Trophoblast cell (in vitro differentiated cells and primary cell): ENCODE measurements at regions not wholly inside any gene's neighbourhood (a gene's known extent, or its start where the extent isn't known, plus 50 kb on each side); places are given as distances from the start of the nearest gene placed in this dataset.

Experiments used
- DNase-seq, 2 donors: peaks; one replicate each; pipeline ENCODE4 v3.0.0-alpha.2; 2016
- H2AFZ ChIP-seq: 2 replicates; pipeline ENCODE4 v1.6.1; 2013; ENCODE audit warnings: low read length, moderate library complexity, mild to moderate bottlenecking; ENCODE audit not compliant: insufficient read depth, poor library complexity
- H2AK5ac ChIP-seq: 2 replicates; pipeline ENCODE4 v1.6.1; 2013; ENCODE audit warnings: mild to moderate bottlenecking, low read length
- H2BK120ac ChIP-seq: 2 replicates; pipeline ENCODE4 v1.6.1; 2013; ENCODE audit warnings: low read length, mild to moderate bottlenecking, moderate library complexity; ENCODE audit not compliant: insufficient read depth, poor library complexity
- H2BK12ac ChIP-seq: 2 replicates; pipeline ENCODE4 v1.6.1; 2013; ENCODE audit warnings: mild to moderate bottlenecking, low read length, moderate library complexity
- H2BK5ac ChIP-seq: 2 replicates; pipeline ENCODE4 v1.6.1; 2013; ENCODE audit warnings: low read length, low read depth, moderate library complexity, mild to moderate bottlenecking; ENCODE audit not compliant: poor library complexity
- H3K14ac ChIP-seq: 2 replicates; pipeline ENCODE4 v1.6.1; 2013; ENCODE audit warnings: mild to moderate bottlenecking, low read length
- H3K18ac ChIP-seq: 2 replicates; pipeline ENCODE4 v1.6.1; 2013; ENCODE audit warnings: mild to moderate bottlenecking, low read length
- H3K23ac ChIP-seq: 2 replicates; pipeline ENCODE4 v1.6.1; 2013; ENCODE audit warnings: low read length
- H3K27ac ChIP-seq: 2 replicates; pipeline ENCODE4 v1.5.1; 2013; ENCODE audit warnings: low read depth, mild to moderate bottlenecking, inconsistent platforms, low read length, moderate library complexity
- H3K27me3 ChIP-seq: 2 replicates; pipeline ENCODE4 v1.6.1; 2013; ENCODE audit warnings: inconsistent platforms, mild to moderate bottlenecking, low read length, moderate library complexity; ENCODE audit not compliant: insufficient read depth
- H3K36me3 ChIP-seq, 2 experiments: 1 replicate in 1 of 2; 2 replicates in 1 of 2; pipeline ENCODE4 v1.6.1; 2013; ENCODE audit warnings: low read length in 2 of 2, mild to moderate bottlenecking in 2 of 2, moderate library complexity in 1 of 2; ENCODE audit not compliant: insufficient read depth in 2 of 2, control insufficient read depth in 1 of 2
- H3K4ac ChIP-seq: 2 replicates; pipeline ENCODE4 v1.6.1; 2013; ENCODE audit warnings: low read depth, mild to moderate bottlenecking, low read length, moderate library complexity
- H3K4me1 ChIP-seq, 2 experiments: 1 replicate in 1 of 2; 2 replicates in 1 of 2; pipeline ENCODE4 v1.6.1; 2013; ENCODE audit warnings: low read length in 2 of 2, mild to moderate bottlenecking in 2 of 2, moderate library complexity in 1 of 2; ENCODE audit not compliant: insufficient read depth in 2 of 2, control insufficient read depth in 1 of 2
- H3K4me2 ChIP-seq: 2 replicates; pipeline ENCODE4 v1.6.1; 2013; ENCODE audit warnings: inconsistent platforms, mild to moderate bottlenecking, low read length, moderate library complexity
- H3K4me3 ChIP-seq: 2 replicates; pipeline ENCODE4 v1.5.1; 2013; ENCODE audit warnings: mild to moderate bottlenecking, low read depth, low read length, inconsistent platforms
- H3K79me1 ChIP-seq: one replicate; pipeline ENCODE4 v1.6.1; 2013; ENCODE audit warnings: low read length
- H3K79me2 ChIP-seq: 2 replicates; pipeline ENCODE4 v1.6.1; 2013; ENCODE audit warnings: low read length, mild to moderate bottlenecking; ENCODE audit not compliant: control insufficient read depth, insufficient read depth, poor library complexity
- H3K9ac ChIP-seq: 2 replicates; pipeline ENCODE4 v1.6.1; 2013; ENCODE audit warnings: mild to moderate bottlenecking, low read length
- H3K9me3 ChIP-seq: 2 replicates; pipeline ENCODE4 v1.6.1; 2013; ENCODE audit warnings: low read depth, mild to moderate bottlenecking, control low read depth, inconsistent platforms, low read length; ENCODE audit not compliant: insufficient read depth
- H4K12ac ChIP-seq: 2 replicates; pipeline ENCODE4 v1.6.1; 2013; ENCODE audit warnings: low read depth, mild to moderate bottlenecking, low read length, moderate library complexity
- H4K8ac ChIP-seq: 2 replicates; pipeline ENCODE4 v1.6.1; 2013; ENCODE audit warnings: low read depth, mild to moderate bottlenecking, low read length, moderate library complexity
- H4K91ac ChIP-seq: one replicate; pipeline ENCODE4 v1.6.1; 2013; ENCODE audit warnings: low read depth, mild to moderate bottlenecking, low read length, moderate library complexity
- WGBS: extraction: QIAGEN DNeasy Blood & Tissue Kit; methylation state at CpG from one replicate; pipeline ENCODE4 v1.1.7; 2013; ENCODE audit warnings: missing lambda C conversion rate; ENCODE audit not compliant: insufficient read length, insufficient coverage; ENCODE audit errors: extremely low coverage; 5-methylcytosine and 5-hydroxymethylcytosine counted together

DNA sequence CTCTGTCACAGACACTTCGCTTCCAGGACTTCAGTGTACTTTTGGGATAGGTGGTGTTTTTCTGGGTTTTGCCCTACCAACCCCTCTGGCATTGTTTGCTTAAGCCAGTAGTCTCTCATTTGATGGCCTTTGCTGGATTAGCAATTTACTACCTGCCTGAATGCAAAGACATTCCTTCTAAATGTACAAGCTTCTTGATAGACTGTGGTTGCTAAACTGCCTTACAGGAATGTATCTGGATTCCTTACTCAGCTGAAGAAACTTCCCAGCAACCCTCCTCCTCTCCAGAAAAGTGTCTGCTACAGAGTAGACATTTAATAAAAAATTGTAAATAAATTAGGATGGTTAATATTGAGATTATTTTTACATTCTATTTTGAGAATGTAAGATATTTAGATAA is 1916.7 kb downstream of the EFNA5 start:
- Histone ChIP-seq H3K27ac (no peak overlapping the region), H3K23ac (no peak overlapping the region), H3K9me3 (no peaks in the 10 kb centered on the region), H4K8ac (no peak overlapping the region), H3K36me3 (no peaks in the 10 kb centered on the region), H3K9ac (no peak overlapping the region), H3K14ac (no peak overlapping the region), H4K91ac (no peak overlapping the region), H3K4me2 (no peak overlapping the region), H2BK12ac (no peak overlapping the region), H3K18ac (no peak overlapping the region), H3K27me3 (no peaks in the 10 kb centered on the region), H2AK5ac (no peak overlapping the region), H3K4ac (no peak overlapping the region), H4K12ac (no peak overlapping the region), H2BK120ac (no peak overlapping the region), H2AFZ (no peak overlapping the region), H3K79me1 (no peaks in the 10 kb centered on the region), H3K79me2 (no peaks in the 10 kb centered on the region), H2BK5ac (no peak overlapping the region), H3K4me1 (peaks cover 2 to 3% of the 10 kb centered on the region in 2 experiments), H3K4me3 (no peak overlapping the region)
- peak in 1 of 2 donors; percentile 37 for DNase-seq
- no CpG with 5 or more reads among the region's 1 CpG for WGBS

- no peaks in the 10 kb centered on the region for H3K27me3 ChIP-seq
- H3K4ac ChIP-seq = no peak overlapping the region
- no peak overlapping the region for H2BK120ac ChIP-seq
Observed at GRCh38 chr5:105752801-105753200, 1917.9 kb downstream of the EFNA5 start.

DNA sequence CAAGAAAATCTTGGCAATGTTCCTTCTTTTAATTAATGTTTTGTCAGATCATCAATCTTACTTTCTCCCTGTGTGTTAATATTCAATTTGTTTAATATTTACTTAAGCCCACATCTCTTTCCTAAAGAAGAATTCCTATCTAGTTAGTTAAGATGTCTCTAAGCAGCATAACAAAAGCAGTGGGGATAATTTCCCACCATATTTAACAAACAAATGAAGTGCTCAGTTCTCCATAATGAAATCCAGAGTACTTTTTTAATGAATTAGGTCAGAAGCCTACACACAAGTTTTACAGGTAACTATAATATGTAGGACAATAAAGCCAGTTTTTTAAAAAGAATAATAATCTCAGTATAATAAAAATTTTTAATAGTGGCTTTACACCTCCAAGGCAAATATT is 1918.8 kb downstream of the EFNA5 start:
- Histone ChIP-seq H3K9ac (no peak overlapping the region), H3K79me2 (no peaks in the 10 kb centered on the region), H4K12ac (no peak overlapping the region), H3K36me3 (no peaks in the 10 kb centered on the region), H2AK5ac (no peak overlapping the region), H4K8ac (no peak overlapping the region), H3K9me3 (no peaks in the 10 kb centered on the region), H3K4me1 (peaks cover 2 to 3% of the 10 kb centered on the region in 2 experiments), H4K91ac (no peak overlapping the region), H3K23ac (no peak overlapping the region), H2BK5ac (no peak overlapping the region), H3K18ac (no peak overlapping the region), H3K14ac (no peak overlapping the region), H3K79me1 (no peaks in the 10 kb centered on the region), H2AFZ (no peak overlapping the region), H3K27me3 (no peaks in the 10 kb centered on the region), H2BK12ac (no peak overlapping the region), H3K4me3 (no peak overlapping the region), H3K27ac (no peak overlapping the region), H3K4me2 (no peak overlapping the region), H3K4ac (no peak overlapping the region), H2BK120ac (no peak overlapping the region)
- DNase-seq = no peak

More at GRCh38 chr5:105752801-105753200, 1917.9 kb downstream of the EFNA5 start:
- no peak overlapping the region for H4K8ac ChIP-seq
- no peaks in the 10 kb centered on the region for H3K79me2 ChIP-seq
- no peak overlapping the region for H2BK12ac ChIP-seq
- no peaks in the 10 kb centered on the region for H3K79me1 ChIP-seq
- H3K36me3 ChIP-seq = no peaks in the 10 kb centered on the region
- no peak for DNase-seq
- no peak overlapping the region for H2AK5ac ChIP-seq
- WGBS = no CpG with 5 or more reads among the region's 3 CpGs
- no peak overlapping the region for H4K91ac ChIP-seq
- H4K12ac ChIP-seq = no peak overlapping the region
- H3K4me1 ChIP-seq = peaks cover 2 to 3% of the 10 kb centered on the region in 2 experiments
- H3K4me2 ChIP-seq = no peak overlapping the region
- no peak overlapping the region for H3K4me3 ChIP-seq
- no peaks in the 10 kb centered on the region for H3K9me3 ChIP-seq
- no peak overlapping the region for H2AFZ ChIP-seq
- H3K23ac ChIP-seq = no peak overlapping the region
- no peak overlapping the region for H3K18ac ChIP-seq
- H3K27ac ChIP-seq = no peak overlapping the region
- no peak overlapping the region for H3K14ac ChIP-seq
- no peak overlapping the region for H2BK5ac ChIP-seq
- H3K9ac ChIP-seq = no peak overlapping the region

DNA sequence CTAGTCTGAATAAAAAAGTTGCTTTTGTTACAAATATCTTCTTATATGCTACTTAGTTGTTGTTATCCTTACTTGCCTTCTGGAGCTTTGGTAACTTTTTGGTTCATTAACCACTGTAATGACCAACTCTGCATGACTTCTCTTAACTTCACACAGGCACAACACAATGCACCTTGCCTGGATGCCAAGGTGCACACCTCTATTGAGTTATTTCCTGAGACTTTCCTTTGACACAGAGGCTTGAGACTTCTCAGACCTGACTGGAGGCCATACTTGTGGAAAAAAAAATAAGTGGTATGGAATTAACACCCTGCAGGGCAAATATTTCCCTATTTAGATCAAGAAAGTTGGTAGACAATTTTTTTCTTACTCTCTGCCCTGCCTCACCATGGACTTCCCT is 1925.6 kb downstream of the EFNA5 start:
- no peaks in the 10 kb centered on the region for H3K9me3 ChIP-seq
- H3K36me3 ChIP-seq = no peaks in the 10 kb centered on the region
- H3K9ac ChIP-seq = no peak overlapping the region
- no peaks in the 10 kb centered on the region for H3K4me1 ChIP-seq
- no peak overlapping the region for H2BK120ac ChIP-seq
- H3K4me3 ChIP-seq = no peak overlapping the region
- no peak overlapping the region for H3K27ac ChIP-seq
- H2BK12ac ChIP-seq = no peak overlapping the region
- no peaks in the 10 kb centered on the region for H3K79me2 ChIP-seq
- no peak overlapping the region for H3K4me2 ChIP-seq
- H2AFZ ChIP-seq = no peak overlapping the region
- no peak for DNase-seq
- H3K27me3 ChIP-seq = no peaks in the 10 kb centered on the region
- no peak overlapping the region for H4K8ac ChIP-seq
- H3K14ac ChIP-seq = no peak overlapping the region
- no peak overlapping the region for H2BK5ac ChIP-seq
- H4K91ac ChIP-seq = no peak overlapping the region
- no peak overlapping the region for H2AK5ac ChIP-seq
- no peaks in the 10 kb centered on the region for H3K79me1 ChIP-seq
- no peak overlapping the region for H3K23ac ChIP-seq
- H3K4ac ChIP-seq = no peak overlapping the region
- no peak overlapping the region for H3K18ac ChIP-seq
- H4K12ac ChIP-seq = no peak overlapping the region

GRCh38 chr5:105740242-105740641 is 1930.5 kb downstream of the EFNA5 start:
- H3K27me3 ChIP-seq = no peaks in the 10 kb centered on the region
- DNase-seq = no peak
- WGBS = no CpG with 5 or more reads among the region's 3 CpGs
- H4K8ac ChIP-seq = no peak overlapping the region
- H3K9me3 ChIP-seq = no peaks in the 10 kb centered on the region
- H3K4me1 ChIP-seq = no peaks in the 10 kb centered on the region
- H3K4me3 ChIP-seq = no peak overlapping the region
- H2BK5ac ChIP-seq = no peak overlapping the region
- no peak overlapping the region for H2AK5ac ChIP-seq
- H3K18ac ChIP-seq = no peak overlapping the region
- H2BK120ac ChIP-seq = no peak overlapping the region
- no peak overlapping the region for H3K4me2 ChIP-seq
- no peaks in the 10 kb centered on the region for H3K79me2 ChIP-seq
- no peak overlapping the region for H2AFZ ChIP-seq
- no peaks in the 10 kb centered on the region for H3K79me1 ChIP-seq
- no peak overlapping the region for H3K9ac ChIP-seq
- H4K12ac ChIP-seq = no peak overlapping the region
- H3K36me3 ChIP-seq = no peaks in the 10 kb centered on the region
- no peak overlapping the region for H3K27ac ChIP-seq
- H4K91ac ChIP-seq = no peak overlapping the region
- H3K23ac ChIP-seq = no peak overlapping the region
- no peak overlapping the region for H2BK12ac ChIP-seq
- H3K4ac ChIP-seq = no peak overlapping the region
- no peak overlapping the region for H3K14ac ChIP-seq
